Naive B cell (primary cell): ENCODE measurements at regions not wholly inside any gene's neighbourhood (a gene's known extent, or its start where the extent isn't known, plus 50 kb on each side); places are given as distances from the start of the nearest gene placed in this dataset.

Experiments
- ATAC-seq, 2 donors: fragments of 150-1000 bp; cut with Tn5 transposase; 2 replicates each; pipeline ENCODE4 v1.10.0; 2021; ENCODE audit warnings: low read depth in 2 of 2, mild to moderate bottlenecking in 2 of 2, moderate library complexity in 2 of 2
- DNase-seq: peaks from one replicate; pipeline ENCODE4 v3.0.0; 2022
- H3K27ac Mint-ChIP-seq, 6 donors: one replicate each; pipeline ENCODE4 v1.8.0; 2020 to 2022; ENCODE audit warnings: mild to moderate bottlenecking in 6 of 6, mixed read lengths in 6 of 6, moderate library complexity in 5 of 6, inconsistent platforms in 2 of 6
- H3K27me3 Mint-ChIP-seq, 3 donors: one replicate each; pipeline ENCODE4 v1.8.0; 2021 to 2022; ENCODE audit warnings: mixed read lengths in 3 of 3, mild to moderate bottlenecking in 1 of 3
- H3K36me3 Mint-ChIP-seq, 2 donors: one replicate each; pipeline ENCODE4 v1.8.0; 2020 to 2022; ENCODE audit warnings: mixed read lengths in 2 of 2, inconsistent platforms in 1 of 2, mild to moderate bottlenecking in 1 of 2
- H3K4me1 Mint-ChIP-seq, 3 donors: one replicate each; pipeline ENCODE4 v1.8.0; 2020 to 2022; ENCODE audit warnings: mixed read lengths in 3 of 3, inconsistent platforms in 1 of 3, mild to moderate bottlenecking in 1 of 3, moderate library complexity in 1 of 3
- H3K4me3 Mint-ChIP-seq, 8 donors: one replicate each; pipeline ENCODE4 v1.8.0; 2020 to 2022; ENCODE audit warnings: mild to moderate bottlenecking in 8 of 8, mixed read lengths in 8 of 8, moderate library complexity in 8 of 8, inconsistent platforms in 2 of 8
- H3K9me3 Mint-ChIP-seq, 7 donors: one replicate each; pipeline ENCODE4 v1.8.0; 2020 to 2022; ENCODE audit warnings: mixed read lengths in 7 of 7, mild to moderate bottlenecking in 5 of 7, inconsistent platforms in 2 of 7, moderate library complexity in 1 of 7

- Mint-ChIP-seq H3K9me3 (peaks cover 0 to 8% (median 5%) of the 10 kb centered on the region in 7 donors), H3K4me3 (no peak overlapping the region), H3K4me1 (no peaks in the 10 kb centered on the region), H3K27me3 (peaks cover 0 to 11% (median 5%) of the 10 kb centered on the region in 3 donors), H3K27ac (no peak overlapping the region), H3K36me3 (peaks cover 8 to 11% of the 10 kb centered on the region in 2 donors)
- ATAC-seq (no peak), DNase-seq (no peak)
Observed at GRCh38 chr12:69015831-69016230, 82.9 kb upstream of the CPM start.

GRCh38 chr12:69019082-69019481 is 86.1 kb upstream of the CPM start:
- H3K4me3 Mint-ChIP-seq, result no peak overlapping the region
- ATAC-seq, result no peak

GRCh38 chr12:69019910-69020309 is 86.9 kb upstream of the CPM start:
- no peak overlapping the region for H3K27ac Mint-ChIP-seq
- H3K27me3 Mint-ChIP-seq, result peaks cover 0 to 11% (median 10%) of the 10 kb centered on the region in 3 donors
- ATAC-seq, result no peak

More at GRCh38 chr12:69019082-69019481, 86.1 kb upstream of the CPM start:
- Mint-ChIP-seq H3K27ac (no peak overlapping the region), H3K4me1 (no peaks in the 10 kb centered on the region), H3K36me3 (peaks cover 8 to 11% of the 10 kb centered on the region in 2 donors), H3K9me3 (peaks cover 0 to 8% (median 4%) of the 10 kb centered on the region in 7 donors), H3K27me3 (peaks cover 0 to 11% (median 10%) of the 10 kb centered on the region in 3 donors)
- DNase-seq, result no peak

GRCh38 chr12:69022674-69023073 is 89.7 kb upstream of the CPM start:
- peaks cover 0 to 8% (median 4%) of the 10 kb centered on the region in 7 donors for H3K9me3 Mint-ChIP-seq
- H3K27me3 Mint-ChIP-seq, result peaks cover 4 to 10% (median 4%) of the 10 kb centered on the region in 3 donors
- H3K4me3 Mint-ChIP-seq, result no peak overlapping the region
- DNase-seq (no peak), ATAC-seq (no peak)
- H3K4me1 Mint-ChIP-seq, result no peaks in the 10 kb centered on the region
- H3K27ac Mint-ChIP-seq, result no peak overlapping the region
- peaks cover 7 to 8% of the 10 kb centered on the region in 2 donors for H3K36me3 Mint-ChIP-seq

More at GRCh38 chr12:69019910-69020309, 86.9 kb upstream of the CPM start:
- peaks cover 0 to 8% (median 4%) of the 10 kb centered on the region in 7 donors for H3K9me3 Mint-ChIP-seq
- DNase-seq, result no peak
- H3K4me1 Mint-ChIP-seq, result no peaks in the 10 kb centered on the region
- no peak overlapping the region for H3K4me3 Mint-ChIP-seq
- H3K36me3 Mint-ChIP-seq, result peaks cover 8 to 11% of the 10 kb centered on the region in 2 donors

- ATAC-seq (no peak), DNase-seq (no peak)
- peaks cover 0 to 10% (median 5%) of the 10 kb centered on the region in 3 donors for H3K27me3 Mint-ChIP-seq
- peaks cover 7 to 8% of the 10 kb centered on the region in 2 donors for H3K36me3 Mint-ChIP-seq
- H3K4me3 Mint-ChIP-seq, result no peak overlapping the region
- H3K4me1 Mint-ChIP-seq, result no peaks in the 10 kb centered on the region
- peaks cover 0 to 8% (median 4%) of the 10 kb centered on the region in 7 donors for H3K9me3 Mint-ChIP-seq
- H3K27ac Mint-ChIP-seq, result no peak overlapping the region
Observed at GRCh38 chr12:69023840-69024239, 90.9 kb upstream of the CPM start.

GRCh38 chr12:69024413-69024812 is 91.4 kb upstream of the CPM start:
- H3K9me3 Mint-ChIP-seq, result peaks cover 0 to 8% (median 4%) of the 10 kb centered on the region in 7 donors
- no peaks in the 10 kb centered on the region for H3K4me1 Mint-ChIP-seq
- H3K36me3 Mint-ChIP-seq, result peaks cover 7 to 8% of the 10 kb centered on the region in 2 donors
- no peak overlapping the region for H3K27ac Mint-ChIP-seq
- peaks cover 0 to 10% (median 5%) of the 10 kb centered on the region in 3 donors for H3K27me3 Mint-ChIP-seq
- ATAC-seq, result no peak
- no peak overlapping the region for H3K4me3 Mint-ChIP-seq
- no peak for DNase-seq

- no peak for ATAC-seq
- Mint-ChIP-seq H3K27ac (no peak overlapping the region), H3K4me1 (no peaks in the 10 kb centered on the region)
Observed at GRCh38 chr12:69024907-69025306, 91.9 kb upstream of the CPM start.

GRCh38 chr12:69026336-69026735 is 93.4 kb upstream of the CPM start:
- DNase-seq, result no peak
- no peak overlapping the region for H3K4me3 Mint-ChIP-seq
- no peaks in the 10 kb centered on the region for H3K9me3 Mint-ChIP-seq
- H3K4me1 Mint-ChIP-seq, result no peaks in the 10 kb centered on the region
- H3K27me3 Mint-ChIP-seq, result peaks cover 0 to 5% (median 5%) of the 10 kb centered on the region in 3 donors
- H3K36me3 Mint-ChIP-seq, result no peaks in the 10 kb centered on the region
- no peak for ATAC-seq
- H3K27ac Mint-ChIP-seq, result no peak overlapping the region

More at GRCh38 chr12:69024907-69025306, 91.9 kb upstream of the CPM start:
- H3K36me3 Mint-ChIP-seq, result peaks cover 6 to 7% of the 10 kb centered on the region in 2 donors
- peaks cover 0 to 6% (median 4%) of the 10 kb centered on the region in 7 donors for H3K9me3 Mint-ChIP-seq
- peaks cover 0 to 10% (median 5%) of the 10 kb centered on the region in 3 donors for H3K27me3 Mint-ChIP-seq
- no peak overlapping the region for H3K4me3 Mint-ChIP-seq
- DNase-seq, result no peak

GRCh38 chr12:69027411-69027881 is 94.5 kb upstream of the CPM start:
- no peak for ATAC-seq
- Mint-ChIP-seq H3K27me3 (peaks cover 0 to 5% (median 5%) of the 10 kb centered on the region in 3 donors), H3K4me3 (no peak overlapping the region), H3K9me3 (no peaks in the 10 kb centered on the region), H3K36me3 (no peaks in the 10 kb centered on the region), H3K27ac (no peak overlapping the region), H3K4me1 (no peaks in the 10 kb centered on the region)
- DNase-seq, result no peak

GRCh38 chr12:69028941-69029729 is 96.2 kb upstream of the CPM start:
- Mint-ChIP-seq H3K27me3 (peaks cover 0 to 9% (median 6%) of the 10 kb centered on the region in 3 donors), H3K4me3 (no peak overlapping the region), H3K4me1 (no peaks in the 10 kb centered on the region), H3K9me3 (no peaks in the 10 kb centered on the region), H3K27ac (no peak overlapping the region), H3K36me3 (no peaks in the 10 kb centered on the region)
- DNase-seq, result no peak
- no peak for ATAC-seq

GRCh38 chr12:69030321-69030720 is 97.3 kb upstream of the CPM start:
- DNase-seq, result no peak
- H3K4me1 Mint-ChIP-seq, result no peaks in the 10 kb centered on the region
- H3K4me3 Mint-ChIP-seq, result no peak overlapping the region
- peaks cover 0 to 9% (median 6%) of the 10 kb centered on the region in 3 donors for H3K27me3 Mint-ChIP-seq
- H3K27ac Mint-ChIP-seq, result no peak overlapping the region
- no peaks in the 10 kb centered on the region for H3K9me3 Mint-ChIP-seq
- H3K36me3 Mint-ChIP-seq, result no peaks in the 10 kb centered on the region
- no peak for ATAC-seq

- no peak for DNase-seq
- no peaks in the 10 kb centered on the region for H3K36me3 Mint-ChIP-seq
- H3K27ac Mint-ChIP-seq, result peak overlapping the region in 1 of 6 donors; percentile 57
- no peaks in the 10 kb centered on the region for H3K4me1 Mint-ChIP-seq
- H3K27me3 Mint-ChIP-seq, result peaks cover 0 to 10% (median 6%) of the 10 kb centered on the region in 3 donors
- ATAC-seq, result no peak
- no peaks in the 10 kb centered on the region for H3K9me3 Mint-ChIP-seq
- no peak overlapping the region for H3K4me3 Mint-ChIP-seq
Observed at GRCh38 chr12:69036533-69036932, 103.6 kb upstream of the CPM start.

- Mint-ChIP-seq H3K27ac (no peak overlapping the region), H3K4me3 (no peak overlapping the region), H3K4me1 (no peaks in the 10 kb centered on the region), H3K27me3 (peaks cover 0 to 10% (median 6%) of the 10 kb centered on the region in 3 donors), H3K9me3 (no peaks in the 10 kb centered on the region), H3K36me3 (no peaks in the 10 kb centered on the region)
- DNase-seq (no peak), ATAC-seq (no peak)
Observed at GRCh38 chr12:69036999-69037398, 104.0 kb upstream of the CPM start.

GRCh38 chr12:69039911-69040310 is 106.9 kb upstream of the CPM start:
- DNase-seq (no peak), ATAC-seq (no peak)
- Mint-ChIP-seq H3K9me3 (no peaks in the 10 kb centered on the region), H3K27me3 (peaks cover 0 to 5% (median 0%) of the 10 kb centered on the region in 3 donors), H3K4me3 (no peak overlapping the region), H3K27ac (no peak overlapping the region), H3K4me1 (no peaks in the 10 kb centered on the region), H3K36me3 (no peaks in the 10 kb centered on the region)
